GM21825 (cell line): ENCODE measurements at regions not wholly inside any gene's neighbourhood (a gene's known extent, or its start where the extent isn't known, plus 50 kb on each side); places are given as distances from the start of the nearest gene placed in this dataset.
"Not testable (repeated sequence)": the region's sequence is repeated elsewhere in the genome, so short reads cannot be mapped to it uniquely, and the experiment has no call there.

Source experiments
- ATAC-seq: cut with Tn5 transposase; IDR thresholded peaks from one replicate; pipeline ENCODE4 v1.9.1; 2021; ENCODE audit warnings: mild to moderate bottlenecking, moderate library complexity; ENCODE audit not compliant: unreplicated experiment

GRCh38 chr3:106337116-106337515 lies 468.3 kb upstream of the CBLB start:
- ATAC-seq, result no peak

- no peak for ATAC-seq
Observed at GRCh38 chr3:106338582-106339214, 469.9 kb upstream of the CBLB start.

GRCh38 chr3:106339551-106339950 lies 470.7 kb upstream of the CBLB start:
- ATAC-seq, result no peak

- ATAC-seq, result no peak
Observed at GRCh38 chr3:106341087-106341486, 472.3 kb upstream of the CBLB start.

GRCh38 chr3:106341586-106342162 lies 472.9 kb upstream of the CBLB start:
- ATAC-seq, result no peak

GRCh38 chr3:106342386-106342785 lies 473.6 kb upstream of the CBLB start:
- ATAC-seq, result no peak

GRCh38 chr3:106343811-106344210 lies 475.0 kb upstream of the CBLB start:
- ATAC-seq, result no peak

GRCh38 chr3:106345353-106346027 lies 476.7 kb upstream of the CBLB start:
- no peak for ATAC-seq

GRCh38 chr3:106347350-106347749 lies 478.5 kb upstream of the CBLB start:
- no peak for ATAC-seq

GRCh38 chr3:106348139-106348690 lies 479.4 kb upstream of the CBLB start:
- no peak for ATAC-seq

- no peak for ATAC-seq
Observed at GRCh38 chr3:106349191-106349881, 480.5 kb upstream of the CBLB start.

GRCh38 chr3:106355873-106356272 lies 487.1 kb upstream of the CBLB start:
- ATAC-seq, result no peak

- ATAC-seq, result no peak
Observed at GRCh38 chr3:106359692-106360091, 490.9 kb upstream of the CBLB start.

GRCh38 chr3:106360901-106361300 lies 492.1 kb upstream of the CBLB start:
- ATAC-seq, result not testable (repeated sequence)

GRCh38 chr3:106364477-106364876 lies 495.7 kb upstream of the CBLB start:
- ATAC-seq, result no peak

- ATAC-seq, result no peak
Observed at GRCh38 chr3:106365061-106365691, 496.4 kb upstream of the CBLB start.

- ATAC-seq, result no peak
Observed at GRCh38 chr3:106366352-106366751, 497.5 kb upstream of the CBLB start.

GRCh38 chr3:106367496-106367895 lies 498.7 kb upstream of the CBLB start:
- no peak for ATAC-seq

GRCh38 chr3:106371221-106371970 lies 502.6 kb upstream of the CBLB start:
- ATAC-seq, result no peak
